ENCODE measurements at regions not wholly inside any gene's neighbourhood (a gene's known extent, or its start where the extent isn't known, plus 50 kb on each side); places are given as distances from the start of the nearest gene placed in this dataset.

DNA sequence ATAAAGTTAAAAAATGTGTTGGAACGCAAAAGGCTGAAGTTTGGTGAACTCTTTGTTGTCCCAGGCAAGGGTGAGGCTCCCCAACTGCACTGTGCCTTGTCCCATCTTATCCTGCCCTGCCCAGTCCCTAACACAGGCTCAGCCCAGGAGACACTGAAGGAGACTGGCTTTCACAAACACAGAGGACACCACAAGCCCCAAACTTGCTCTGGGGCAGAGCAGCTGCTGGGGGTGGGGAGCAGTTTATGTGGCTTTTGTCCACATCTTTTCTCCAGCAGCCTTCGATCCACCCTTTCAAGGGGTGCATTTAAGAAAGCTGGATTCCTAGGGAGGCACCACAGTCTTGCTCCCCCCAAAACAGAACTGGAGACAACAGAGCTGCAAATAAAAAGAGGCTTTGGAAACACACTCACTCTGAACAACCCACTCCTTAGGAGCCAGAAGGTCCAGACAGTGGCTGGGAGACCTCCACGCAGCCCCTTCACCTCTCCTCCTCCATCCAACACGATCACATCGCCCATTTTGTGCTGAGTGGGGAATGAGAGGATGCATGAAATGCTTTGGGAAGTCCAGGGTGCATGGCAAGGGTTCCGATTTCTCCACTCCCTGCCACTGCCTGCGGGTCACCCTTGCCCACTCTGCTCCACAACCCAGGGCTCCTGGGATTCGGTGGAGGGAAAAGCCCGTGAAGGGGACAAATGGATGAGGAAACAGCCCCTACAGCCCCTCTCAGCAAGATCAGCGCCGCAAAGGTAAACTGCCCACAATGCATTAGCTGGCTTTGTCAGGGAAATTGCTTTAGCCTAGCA, 260.5 kb upstream of the TLE3 start:
- no peak for DNase-seq

DNA sequence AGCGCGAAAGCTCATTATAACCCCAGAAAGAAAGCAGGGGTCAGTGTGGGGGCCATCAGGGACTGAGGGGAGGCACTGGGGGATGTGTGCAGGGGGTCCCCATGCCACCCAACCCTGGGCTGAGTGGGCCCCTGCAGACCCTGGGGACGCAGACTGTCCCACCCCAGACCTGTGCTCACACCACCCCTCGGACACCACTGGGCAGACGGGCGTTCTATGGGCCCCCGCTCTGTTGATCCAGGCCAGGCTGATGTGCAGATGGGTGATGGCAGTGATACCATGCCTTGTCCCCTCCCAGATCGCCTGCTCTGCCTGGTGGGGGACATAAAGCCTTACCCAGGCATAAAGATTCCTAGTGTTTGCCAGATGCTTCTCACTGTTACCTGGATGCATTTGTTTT, 259.7 kb upstream of the TLE3 start:
- no peak for DNase-seq

DNA sequence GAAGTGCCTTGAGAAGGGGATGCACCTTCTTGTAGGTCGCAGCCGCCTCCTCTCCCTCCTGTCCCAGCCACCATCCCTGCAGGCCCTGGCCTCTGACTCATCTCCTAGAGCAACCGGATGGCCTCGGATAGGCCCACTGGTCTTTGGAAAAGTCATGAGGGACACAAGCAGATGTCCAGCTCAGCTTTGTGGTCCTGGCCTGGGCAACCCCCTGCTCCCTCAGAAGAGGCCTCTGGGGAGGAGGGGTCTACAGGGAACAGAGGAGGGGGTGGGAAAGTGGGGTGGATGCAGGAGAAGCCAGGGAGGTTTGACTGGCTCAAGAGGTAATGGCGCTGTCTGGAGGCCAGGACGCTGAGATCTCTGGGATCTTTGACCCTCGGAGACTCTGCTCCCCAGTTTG, 259.2 kb upstream of the TLE3 start:
- DNase-seq: no peak

DNA sequence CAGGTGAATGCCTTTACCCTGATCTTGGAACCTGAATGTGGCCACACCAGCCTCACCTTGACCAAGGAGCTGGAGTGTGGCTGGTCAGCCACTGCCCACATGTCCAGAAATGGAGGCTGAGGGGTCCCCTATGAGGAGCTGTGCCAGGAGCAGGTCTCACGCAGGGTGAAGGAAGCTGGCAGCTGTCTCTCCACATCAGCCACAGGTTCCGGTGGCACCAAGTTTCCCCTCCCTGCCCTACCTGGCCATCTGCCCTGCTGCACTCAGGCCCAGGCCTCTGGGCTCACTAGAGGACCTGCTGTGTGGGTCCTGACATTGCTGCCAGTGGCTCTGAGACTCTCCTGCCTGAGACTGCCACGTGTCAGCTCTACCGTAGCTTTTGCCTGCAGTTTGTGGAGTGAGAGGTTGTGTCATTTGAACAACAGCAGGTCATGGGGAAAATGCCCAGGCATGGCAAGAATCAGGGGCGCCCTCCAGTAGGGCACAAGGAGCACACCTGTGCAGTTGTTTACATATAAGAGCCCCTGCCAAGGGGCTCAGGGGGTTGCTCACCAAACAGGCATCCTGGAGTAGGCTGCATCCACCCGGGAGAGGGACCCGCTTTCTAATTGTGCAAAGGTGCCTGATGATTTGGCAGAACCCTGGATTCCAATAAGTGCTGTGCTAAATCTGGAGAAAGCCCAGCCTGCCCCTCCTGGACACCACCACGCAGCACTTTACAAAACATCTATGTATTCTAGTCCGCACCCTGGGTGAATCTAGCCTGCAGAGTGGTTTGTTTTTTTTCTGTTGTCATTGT, 258.5 kb upstream of the TLE3 start:
- DNase-seq: no peak

DNA sequence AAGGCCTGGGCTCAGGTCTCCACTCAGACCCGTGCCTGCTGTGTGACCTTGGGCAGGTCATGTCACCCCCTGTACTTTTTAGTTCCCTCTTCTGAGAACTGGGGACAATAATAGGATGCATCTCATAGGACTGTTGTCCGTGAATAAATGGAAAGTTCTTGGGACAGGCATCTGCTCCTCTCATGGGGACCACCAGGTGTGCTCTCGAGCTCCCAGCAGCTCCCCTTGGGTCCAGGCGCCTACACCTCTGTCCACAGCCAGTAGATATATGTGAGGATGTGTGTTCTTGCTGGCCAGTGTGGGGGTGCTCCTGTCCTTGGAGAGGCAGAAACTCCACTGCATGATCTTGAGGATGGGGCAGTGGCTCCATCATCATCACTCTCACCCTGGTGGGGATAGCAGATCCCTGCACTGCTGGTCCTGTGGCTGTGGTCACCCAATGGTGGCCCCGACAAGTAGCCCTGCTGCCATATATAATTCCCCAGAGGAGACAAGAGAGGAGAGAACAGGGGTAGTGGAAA, 257.6 kb upstream of the TLE3 start:
- DNase-seq: no peak

DNA sequence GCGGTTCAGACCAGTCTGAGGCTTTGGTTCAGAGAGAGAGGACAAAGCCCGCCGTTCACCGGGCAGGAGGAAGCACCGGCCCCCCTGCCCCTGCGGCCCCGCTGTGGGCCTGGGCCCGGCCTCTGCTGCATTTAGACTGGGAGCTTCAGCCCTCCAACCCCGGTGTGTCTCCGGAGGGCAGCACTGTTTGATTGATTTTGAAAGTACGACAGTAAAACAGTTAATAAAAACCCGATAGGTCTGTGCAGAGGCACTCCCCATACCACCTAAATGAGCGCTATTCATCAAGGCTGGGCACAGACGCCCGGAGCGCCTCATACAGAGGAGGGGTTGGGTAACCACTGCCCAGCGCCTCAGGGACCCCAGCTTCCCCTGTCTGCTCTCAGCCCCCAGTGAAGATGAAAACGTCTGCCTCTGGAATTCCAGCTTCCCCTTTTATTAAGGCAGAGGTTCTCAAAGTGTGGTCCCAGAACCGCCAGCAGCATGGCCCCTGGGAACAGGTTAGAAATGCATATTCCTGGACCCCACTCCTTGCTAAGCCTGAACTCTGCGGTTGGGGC, 256.7 kb upstream of the TLE3 start:
- DNase-seq: no peak

DNA sequence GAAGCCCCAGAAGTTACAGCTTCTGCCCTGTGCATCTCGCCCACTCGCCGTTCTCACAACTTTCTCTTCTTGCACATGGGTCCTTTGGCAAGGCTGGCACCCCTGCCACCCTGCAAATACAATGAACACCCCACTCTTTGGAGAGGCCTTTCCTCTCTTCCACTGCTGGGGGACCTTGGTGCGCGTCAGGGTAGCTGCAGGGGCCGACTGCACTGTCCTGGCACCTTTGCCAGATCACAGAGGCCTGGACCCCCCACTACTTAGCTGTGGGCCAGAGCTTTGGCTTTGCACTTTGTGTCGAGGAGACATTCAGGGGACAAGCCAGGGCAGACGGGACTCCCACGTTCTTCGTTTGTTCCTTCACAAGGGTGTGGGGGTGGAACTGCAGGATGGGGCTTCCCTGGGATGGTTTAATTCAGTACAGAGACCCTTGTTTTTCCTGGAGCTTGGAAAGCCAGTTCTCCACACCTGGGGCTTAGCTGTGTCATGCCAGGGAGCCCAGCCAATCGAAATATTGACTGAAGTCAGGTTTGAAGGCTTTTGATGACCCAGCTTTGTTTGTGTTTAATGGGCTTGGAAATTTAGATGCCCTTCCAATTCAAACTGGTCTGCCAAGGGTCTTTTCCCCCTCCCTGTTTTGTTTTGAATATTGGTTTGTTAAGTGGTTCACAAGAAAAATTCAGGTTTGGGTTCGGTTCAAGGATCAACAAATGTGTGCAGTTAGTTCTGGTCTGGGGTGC, 256.1 kb upstream of the TLE3 start:
- no peak for DNase-seq

DNA sequence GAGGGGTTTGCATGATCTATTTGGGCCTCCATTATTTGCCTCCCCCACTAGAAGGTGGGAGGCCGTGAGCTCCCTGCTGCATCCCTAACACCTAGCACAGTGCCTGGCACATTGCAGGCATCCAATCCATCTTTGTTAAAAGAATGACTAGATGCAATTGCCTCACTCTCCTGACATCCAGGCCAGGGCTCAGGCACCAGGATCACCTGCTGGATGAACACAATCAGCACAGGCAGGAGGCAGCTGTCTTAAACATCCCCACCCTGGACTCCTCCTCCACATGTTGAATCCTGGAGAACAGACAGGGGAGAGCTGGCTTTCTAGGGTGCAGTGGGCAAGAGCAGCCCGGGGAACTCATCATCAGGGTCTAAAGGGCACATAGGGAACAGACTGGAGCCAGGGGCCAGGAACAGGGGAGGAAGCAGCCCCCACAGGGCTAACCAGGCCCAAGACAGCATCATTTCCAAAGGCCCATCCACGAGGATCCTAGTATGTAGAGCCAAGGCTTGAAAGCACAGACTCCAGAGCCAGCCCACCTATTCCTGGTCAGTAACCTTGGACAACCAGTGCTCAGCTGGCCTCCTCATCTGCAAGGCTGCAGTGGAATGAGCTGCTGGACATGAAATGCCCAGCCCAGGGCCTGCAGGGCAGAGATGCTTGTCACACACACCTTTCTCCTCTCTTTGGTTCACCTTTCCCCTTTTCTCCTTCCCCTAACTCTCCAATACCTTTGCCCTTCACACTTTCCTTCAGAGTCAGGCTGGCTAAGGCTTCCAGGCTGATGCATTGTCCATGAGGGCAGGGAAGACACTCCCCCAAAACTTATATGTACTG, 254.4 kb upstream of the TLE3 start:
- no peak for DNase-seq

DNA sequence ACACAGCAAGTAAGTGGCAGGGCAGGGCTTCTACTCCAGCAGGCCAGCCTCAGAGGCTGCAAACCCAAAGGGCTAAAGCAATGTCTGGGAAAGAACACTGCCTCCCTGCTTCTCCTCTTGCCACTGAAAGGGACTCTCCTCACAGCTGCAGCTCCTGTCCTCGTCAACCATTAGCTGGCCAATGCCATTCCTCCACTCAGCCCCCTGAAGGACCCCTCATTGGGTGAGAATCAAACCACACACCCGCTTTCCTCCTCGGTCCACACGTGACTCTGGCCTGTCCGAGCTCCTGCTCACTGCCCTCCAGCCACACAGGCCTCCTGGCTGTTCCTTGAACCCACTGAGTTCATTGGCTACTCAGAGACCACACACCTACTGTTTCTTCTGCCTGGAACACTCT, 253.7 kb upstream of the TLE3 start:
- no peak for DNase-seq

DNA sequence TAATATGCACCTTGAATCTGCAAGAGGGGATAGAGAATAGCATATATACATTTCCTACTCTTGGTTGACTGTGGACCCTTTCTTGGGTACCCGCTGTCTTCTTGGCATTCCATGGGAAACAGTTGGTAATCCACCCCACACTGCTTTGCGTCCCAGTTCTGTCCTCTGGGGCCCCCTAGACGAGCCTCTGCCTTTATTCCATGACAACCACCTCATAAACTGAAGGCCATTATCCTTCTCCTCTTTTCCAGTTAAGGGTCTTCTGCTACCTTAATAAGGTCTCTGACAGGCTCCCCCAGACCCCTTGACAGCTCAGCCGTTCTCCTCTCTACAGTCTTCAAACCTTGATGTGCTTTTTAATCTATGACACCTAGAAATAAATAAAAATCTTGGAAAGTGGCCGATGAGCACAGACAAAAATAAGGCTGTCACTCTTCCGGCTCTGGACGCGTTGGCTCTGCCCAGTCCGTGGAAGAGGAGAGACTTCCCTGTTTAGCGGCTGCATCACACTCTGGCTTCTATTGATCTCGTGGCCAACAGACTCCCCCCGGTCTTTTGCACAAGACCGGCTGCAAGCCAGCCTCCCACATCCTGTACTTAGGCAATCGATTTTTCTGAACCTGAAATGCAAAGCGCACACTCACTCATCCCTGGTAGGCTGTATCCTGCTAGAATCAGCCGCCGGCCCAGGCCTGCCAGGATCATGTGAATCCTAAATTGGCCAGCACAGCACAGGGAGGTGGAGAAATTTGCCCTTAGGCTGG, 251.0 kb upstream of the TLE3 start:
- no peak for DNase-seq

DNA sequence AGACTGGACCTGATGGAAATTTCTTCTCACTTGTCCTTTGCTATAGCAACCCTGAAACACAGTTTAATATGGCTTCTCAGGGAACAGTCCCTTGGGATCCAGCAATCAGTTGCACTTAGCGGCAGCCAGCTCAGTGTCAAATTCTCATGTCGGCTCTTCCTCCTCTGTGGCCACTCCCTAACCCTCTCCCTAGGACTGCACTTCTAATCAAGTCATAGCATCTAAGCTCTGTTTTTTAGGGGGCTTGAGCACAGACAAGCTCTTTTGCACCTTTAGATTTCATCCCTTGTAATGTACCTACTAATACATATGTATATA, 250.5 kb upstream of the TLE3 start:
- DNase-seq: no peak

DNA sequence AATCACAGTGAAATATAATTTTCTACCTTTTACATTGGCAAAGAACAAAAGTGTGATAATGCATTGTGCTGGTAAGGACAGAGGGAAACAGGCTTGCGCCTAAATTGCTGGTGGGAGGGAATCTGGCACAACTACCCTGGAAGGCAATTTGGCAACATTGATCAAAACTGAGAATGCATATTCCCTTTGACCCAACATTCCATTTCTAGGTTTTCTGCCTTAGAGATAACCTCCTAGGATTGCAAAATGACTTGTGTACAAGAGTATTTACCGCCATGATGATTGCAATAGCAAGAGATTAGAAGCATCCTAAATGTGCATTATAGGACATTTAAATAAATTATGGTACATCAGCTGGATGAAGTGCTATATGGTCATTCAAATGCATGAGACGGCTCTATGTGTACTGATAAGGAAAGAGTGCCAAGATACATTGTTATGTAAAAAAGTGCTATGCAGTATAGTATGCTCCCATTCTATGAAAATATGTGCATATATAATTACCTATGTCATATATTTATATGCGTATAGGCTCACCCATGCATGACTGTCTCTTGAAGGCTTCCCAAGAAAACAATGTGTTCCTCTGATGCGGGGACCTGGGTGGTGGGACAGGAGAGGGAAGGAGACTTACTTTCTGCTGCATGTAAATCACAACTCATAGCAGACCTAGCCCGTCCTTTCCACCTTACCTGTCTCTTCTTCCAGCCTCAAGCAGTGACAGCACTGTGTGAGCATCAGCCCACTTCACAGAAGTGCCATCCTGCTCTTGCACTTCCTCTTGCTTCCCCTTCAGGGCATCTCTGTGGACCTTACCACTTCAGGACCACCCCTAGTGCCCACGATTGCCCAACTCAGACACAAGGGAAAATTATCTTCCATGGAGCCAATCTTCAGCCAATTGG, 249.9 kb upstream of the TLE3 start:
- no peak for DNase-seq

DNA sequence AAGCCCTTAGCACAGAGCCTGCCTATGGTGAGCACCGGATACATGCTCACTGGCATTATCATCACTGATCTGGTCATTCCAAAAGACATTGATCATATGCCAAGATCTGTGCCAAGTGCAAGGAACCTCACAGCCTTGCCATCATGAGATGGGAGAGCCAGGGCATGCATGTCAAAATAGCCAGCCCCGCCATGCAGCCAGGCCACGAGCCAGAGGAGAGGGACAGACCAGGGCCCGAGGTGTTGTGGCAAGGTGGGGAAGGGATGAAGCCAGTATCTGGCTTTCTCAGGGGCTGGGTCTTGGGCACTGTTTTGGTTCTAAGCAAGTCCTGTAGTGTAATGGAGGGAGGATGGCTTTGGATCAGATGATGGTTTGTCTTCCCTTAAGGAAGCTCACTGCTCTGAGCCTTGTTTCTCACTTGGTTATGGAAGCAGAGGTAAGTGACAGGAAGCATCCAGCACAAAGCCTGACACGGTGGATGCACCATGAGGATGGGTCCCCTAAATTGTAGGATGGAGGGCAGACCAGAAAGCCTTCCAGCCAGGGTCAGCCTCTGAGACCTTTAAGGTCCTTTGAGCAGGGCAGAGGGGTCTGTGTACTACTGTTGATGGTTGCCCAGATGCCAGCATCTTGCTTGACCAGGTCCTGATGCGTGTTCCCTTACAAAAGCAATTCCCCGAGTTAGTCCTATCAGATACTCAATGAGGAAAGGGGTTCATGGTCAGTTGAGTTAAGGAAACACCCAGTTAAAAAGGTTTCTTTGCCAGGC, 247.7 kb upstream of the TLE3 start:
- DNase-seq: no peak

DNA sequence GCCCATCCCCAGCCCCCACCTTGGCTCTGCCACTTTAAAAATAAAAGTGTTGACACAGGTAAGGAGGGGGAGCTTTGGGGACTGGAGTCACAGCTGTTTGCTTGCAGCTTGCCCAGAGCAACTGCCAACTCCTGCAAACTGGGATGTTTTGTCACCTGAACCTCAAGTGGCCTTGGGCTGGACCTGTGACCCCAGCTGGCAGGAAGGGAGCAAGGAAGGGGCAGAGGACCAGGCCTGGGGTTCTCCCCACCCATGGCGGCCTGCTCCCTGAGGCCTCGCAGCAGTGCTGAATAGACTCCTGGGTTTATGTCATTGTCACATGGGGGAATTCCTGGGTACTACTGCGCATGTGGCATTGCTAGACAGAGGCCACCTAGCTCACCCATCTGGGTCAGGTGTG, 246.9 kb upstream of the TLE3 start:
- DNase-seq: no peak

DNA sequence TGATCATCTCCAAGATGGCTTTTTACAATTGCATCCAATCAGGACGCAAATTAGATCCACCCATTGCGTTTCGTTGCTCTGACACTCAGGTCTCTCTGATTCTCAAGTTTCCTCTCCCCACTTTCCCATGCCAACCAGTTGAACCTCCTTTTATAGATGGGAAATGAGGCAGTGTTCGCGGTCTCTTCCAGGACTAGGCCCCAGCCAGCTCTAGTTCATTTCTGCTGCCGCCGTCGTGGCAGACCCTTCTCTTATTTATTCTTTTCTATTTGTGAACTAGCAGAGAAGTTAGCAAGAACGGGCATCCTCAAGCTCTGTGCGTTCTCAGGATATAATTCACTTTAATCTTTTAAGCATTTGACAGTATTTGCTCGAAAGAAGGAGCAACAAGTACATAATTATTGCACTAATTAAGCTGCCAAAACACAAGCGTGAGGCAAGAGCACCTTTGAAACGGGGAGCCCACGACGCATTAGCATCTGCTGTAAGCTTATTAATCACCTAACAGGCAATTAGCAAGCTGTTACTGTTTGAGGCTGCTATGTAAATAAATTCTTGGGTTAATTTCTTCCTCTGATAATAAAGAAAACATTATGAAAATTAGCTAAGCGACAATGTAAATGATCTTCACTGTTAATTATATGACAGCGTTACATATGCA, 246.4 kb upstream of the TLE3 start:
- DNase-seq: no peak

DNA sequence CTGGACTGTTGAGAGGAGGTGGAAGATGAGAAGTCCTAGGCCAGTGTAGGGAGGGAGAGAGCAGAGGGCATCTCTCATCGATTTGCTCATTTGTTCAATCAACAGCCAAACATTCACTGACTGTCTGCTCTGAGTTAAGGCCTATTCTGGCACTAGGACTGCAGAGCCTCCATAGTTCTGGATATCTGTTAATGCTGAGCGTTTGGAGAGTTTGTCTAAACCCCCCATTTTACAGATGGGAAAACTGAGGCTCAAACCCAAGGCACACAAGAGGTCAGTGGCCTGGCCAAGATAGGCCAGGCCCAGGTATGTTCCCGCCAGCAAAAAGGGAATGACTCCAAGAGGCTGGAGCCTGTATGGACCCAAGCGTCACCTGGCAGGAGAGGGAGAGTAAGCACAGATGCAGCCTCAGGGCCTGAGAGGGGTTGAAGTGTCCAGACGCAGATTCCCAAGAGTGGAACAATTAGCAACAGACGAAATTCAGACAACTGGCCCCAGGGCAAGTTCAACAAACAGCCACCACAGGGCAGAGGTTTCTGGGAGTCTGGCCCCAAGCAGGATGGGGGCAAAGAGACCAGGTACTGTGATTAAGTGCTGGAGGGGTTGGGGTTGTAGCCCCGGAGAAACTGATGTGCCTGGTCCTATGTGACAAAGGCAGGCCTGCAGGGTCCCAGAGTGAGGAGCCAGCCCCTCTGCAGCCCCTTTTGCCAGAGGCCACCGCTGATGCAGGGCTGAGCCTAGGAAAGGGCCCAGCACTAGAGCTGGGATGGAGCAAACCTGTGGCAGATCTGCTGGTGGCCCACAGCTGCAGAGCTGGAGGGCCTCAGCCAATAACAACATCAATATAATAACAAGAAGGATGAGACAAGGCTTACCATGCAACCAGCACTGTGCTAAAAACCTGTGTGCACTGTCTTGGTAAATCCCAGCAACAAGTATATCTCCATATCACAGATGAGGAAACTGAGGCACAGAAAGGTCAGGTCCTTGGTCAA, 245.1 kb upstream of the TLE3 start:
- no peak for DNase-seq

DNA sequence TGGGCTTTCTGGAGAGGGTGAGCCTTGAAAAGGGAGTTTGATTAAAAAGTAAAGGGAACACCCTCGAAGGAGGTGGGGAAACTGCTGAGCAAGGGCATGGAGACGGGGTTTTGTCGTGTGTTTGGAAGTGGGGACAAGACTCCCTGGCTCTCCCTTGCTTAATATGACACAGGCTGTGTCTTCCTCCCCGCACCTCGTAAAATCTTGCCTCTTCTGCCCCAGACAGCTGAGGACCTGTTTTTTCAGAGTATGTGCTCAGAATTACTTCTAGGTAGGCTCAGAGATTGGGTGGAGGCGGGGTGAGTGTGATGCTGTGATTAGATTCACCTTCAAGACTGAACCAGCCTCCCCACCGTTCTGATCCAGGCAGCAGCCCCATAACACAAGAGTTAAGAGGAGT, 244.4 kb upstream of the TLE3 start:
- DNase-seq: no peak

DNA sequence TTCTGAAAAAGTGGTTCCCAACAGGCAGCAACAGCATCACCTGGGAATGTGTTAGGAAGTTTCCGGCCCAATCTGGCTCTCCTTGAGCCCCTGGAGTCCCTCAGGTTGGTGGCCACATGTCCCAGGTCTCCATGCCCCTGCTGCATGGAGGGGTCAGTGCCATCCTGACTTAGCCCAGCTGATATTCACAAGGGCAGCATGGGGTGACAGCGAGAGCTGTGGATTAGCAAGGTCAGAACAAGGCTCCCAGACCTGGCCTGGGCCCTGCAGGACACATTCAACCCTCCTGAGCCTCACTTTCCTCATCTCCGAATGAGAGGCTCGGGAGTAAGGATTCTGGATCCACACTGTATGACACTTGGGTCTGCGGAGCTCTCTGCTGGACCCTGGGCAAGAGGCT, 243.8 kb upstream of the TLE3 start:
- no peak for DNase-seq
